Fibroblast of lung (primary cell): ENCODE measurements at regions not wholly inside any gene's neighbourhood (a gene's known extent, or its start where the extent isn't known, plus 50 kb on each side); places are given as distances from the start of the nearest gene placed in this dataset.

ENCODE experiments used
- DNase-seq, 2 donors: peaks; one replicate each; pipeline versions ENCODE4 v3.0.0 to v3.0.0-alpha.2; 2010; ENCODE audit warnings: low read depth in 2 of 2
- H2AFZ ChIP-seq: 2 replicates; pipeline ENCODE4 v1.5.1; 2012; ENCODE audit warnings: low read length, control low read depth, inconsistent platforms
- H3K27ac ChIP-seq: 2 replicates; pipeline ENCODE4 v1.5.1; 2011; ENCODE audit warnings: low read length, control low read depth; ENCODE audit not compliant: insufficient read depth
- H3K27me3 ChIP-seq: 2 replicates; pipeline ENCODE4 v1.5.1; 2011; ENCODE audit warnings: mild to moderate bottlenecking, low read length; ENCODE audit not compliant: control insufficient read depth, insufficient read depth
- H3K36me3 ChIP-seq: 2 replicates; pipeline ENCODE4 v1.5.1; 2011; ENCODE audit warnings: low read length; ENCODE audit not compliant: control insufficient read depth, insufficient read depth
- H3K4me1 ChIP-seq: 2 replicates; pipeline ENCODE4 v1.5.1; 2011; ENCODE audit warnings: low read length; ENCODE audit not compliant: control insufficient read depth, insufficient read depth; ENCODE audit errors: extremely low read depth
- H3K4me2 ChIP-seq: 2 replicates; pipeline ENCODE4 v1.5.1; 2011; ENCODE audit warnings: low read length, control low read depth; ENCODE audit not compliant: insufficient read depth; ENCODE audit errors: extremely low read depth
- H3K4me3 ChIP-seq, 4 experiments: fragments of 200-600 bp in 1 of 4; sonication (generic) in 1 of 4; replicated peaks in 1 of 4; 2 replicates each; pipeline ENCODE4 v1.5.1; 2011 to 2016; ENCODE audit warnings: low read length in 4 of 4, low read depth in 3 of 4, mild to moderate bottlenecking in 3 of 4, control low read depth in 2 of 4, inconsistent platforms in 1 of 4, mixed read lengths in 1 of 4; ENCODE audit not compliant: insufficient read depth in 1 of 4; ENCODE audit errors: control extremely low read depth in 1 of 4
- H3K79me2 ChIP-seq: 2 replicates; pipeline ENCODE4 v1.5.1; 2012; ENCODE audit warnings: mild to moderate bottlenecking, low read length, inconsistent platforms; ENCODE audit not compliant: control insufficient read depth, insufficient read depth
- H3K9ac ChIP-seq: 2 replicates; pipeline ENCODE4 v1.5.1; 2011; ENCODE audit warnings: mild to moderate bottlenecking, low read length, control low read depth; ENCODE audit not compliant: insufficient read depth
- H3K9me3 ChIP-seq: 2 replicates; pipeline ENCODE4 v1.5.1; 2012; ENCODE audit warnings: low read depth, low read length; ENCODE audit not compliant: control insufficient read depth, insufficient read depth
- H4K20me1 ChIP-seq: 2 replicates; pipeline ENCODE4 v1.5.1; 2011; ENCODE audit warnings: low read length; ENCODE audit not compliant: control insufficient read depth, insufficient read depth; ENCODE audit errors: extremely low read depth
- CTCF ChIP-seq, 2 donors: IDR thresholded peaks in 1 of 2; conservative IDR thresholded peaks in 1 of 2; 1 replicate in 1 of 2; 2 replicates in 1 of 2; pipeline ENCODE4 v1.5.1; 2011 to 2012; ENCODE audit warnings: low read length in 2 of 2, control low read depth in 1 of 2, inconsistent platforms in 1 of 2, low read depth in 1 of 2, mild to moderate bottlenecking in 1 of 2
- EZH2 ChIP-seq: IDR thresholded peaks from 2 replicates; pipeline ENCODE4 v1.5.1; 2012; ENCODE audit warnings: low read length, control low read depth, mild to moderate bottlenecking; ENCODE audit errors: missing control alignments

- no peaks in the 10 kb centered on the region for H3K27me3 ChIP-seq
- no peak overlapping the region for H3K4me3 ChIP-seq
- no peaks in the 10 kb centered on the region for H3K36me3 ChIP-seq
- no peak overlapping the region for H3K4me2 ChIP-seq
- H3K9ac ChIP-seq = no peak overlapping the region
- H4K20me1 ChIP-seq = no peaks in the 10 kb centered on the region
- peaks cover 7% of the 10 kb centered on the region for H3K4me1 ChIP-seq
- H3K9me3 ChIP-seq = no peaks in the 10 kb centered on the region
- no peak overlapping the region for H2AFZ ChIP-seq
- TF ChIP-seq EZH2 (no peak), CTCF (conservative IDR thresholded peaks at IDR 0.05 in 1 of 2, IDR thresholded peaks at IDR 0.05 in 1 of 2; ENCODE audit: low read depth in 1 of 2, low read length in 2 of 2) (no peak)
- DNase-seq = no peak
- no peaks in the 10 kb centered on the region for H3K79me2 ChIP-seq
- H3K27ac ChIP-seq = no peak overlapping the region
Measured at GRCh38 chr1:172967936-172968335, 82.8 kb downstream of the TNFSF18 start.

- DNase-seq = peak; percentile 68 to 90
- Histone ChIP-seq H3K9ac (no peak overlapping the region), H3K36me3 (no peaks in the 10 kb centered on the region), H3K79me2 (no peaks in the 10 kb centered on the region), H2AFZ (no peak overlapping the region), H3K4me2 (no peak overlapping the region), H3K27ac (no peak overlapping the region), H3K4me3 (no peak overlapping the region), H3K9me3 (no peaks in the 10 kb centered on the region), H3K4me1 (peaks cover 7% of the 10 kb centered on the region), H3K27me3 (no peaks in the 10 kb centered on the region), H4K20me1 (no peaks in the 10 kb centered on the region)
- TF ChIP-seq EZH2 (no peak), CTCF (conservative IDR thresholded peaks at IDR 0.05 in 1 of 2, IDR thresholded peaks at IDR 0.05 in 1 of 2; ENCODE audit: low read depth in 1 of 2, low read length in 2 of 2) (no peak)
Measured at GRCh38 chr1:172969611-172970010, 81.1 kb downstream of the TNFSF18 start.

GRCh38 chr1:172970186-172970585 is 80.6 kb downstream of the TNFSF18 start:
- no peak overlapping the region for H3K9ac ChIP-seq
- H3K27ac ChIP-seq = no peak overlapping the region
- no peaks in the 10 kb centered on the region for H3K36me3 ChIP-seq
- no peak overlapping the region for H3K4me3 ChIP-seq
- H3K79me2 ChIP-seq = no peaks in the 10 kb centered on the region
- peak in 1 of 2 donors; percentile 61 for DNase-seq
- TF ChIP-seq EZH2 (no peak), CTCF (conservative IDR thresholded peaks at IDR 0.05 in 1 of 2, IDR thresholded peaks at IDR 0.05 in 1 of 2; ENCODE audit: low read depth in 1 of 2, low read length in 2 of 2) (no peak)
- peaks cover 7% of the 10 kb centered on the region for H3K4me1 ChIP-seq
- H3K4me2 ChIP-seq = no peak overlapping the region
- H3K9me3 ChIP-seq = no peaks in the 10 kb centered on the region
- H4K20me1 ChIP-seq = no peaks in the 10 kb centered on the region
- H2AFZ ChIP-seq = no peak overlapping the region
- no peaks in the 10 kb centered on the region for H3K27me3 ChIP-seq
